SJCRH30 (cell line): ENCODE measurements at regions not wholly inside any gene's neighbourhood (a gene's known extent, or its start where the extent isn't known, plus 50 kb on each side); places are given as distances from the start of the nearest gene placed in this dataset.

ENCODE experiments used
- DNase-seq, 2 experiments: peaks; one replicate each; pipeline ENCODE4 v3.0.0-alpha.2; 2015 to 2020
- H3K27ac ChIP-seq: fragments of 250-450 bp; sonication (Bioruptor Pico); 2 replicates; pipeline ENCODE4 v1.5.1; 2020; ENCODE audit warnings: mild to moderate bottlenecking, moderate library complexity
- H3K27me3 ChIP-seq: fragments of 250-450 bp; sonication (Bioruptor Pico); 2 replicates; pipeline ENCODE4 v1.5.1; 2020; ENCODE audit warnings: mild to moderate bottlenecking, moderate library complexity
- H3K36me3 ChIP-seq: fragments of 250-450 bp; sonication (Bioruptor Pico); 2 replicates; pipeline ENCODE4 v1.5.1; 2020; ENCODE audit warnings: mild to moderate bottlenecking, moderate library complexity
- H3K4me1 ChIP-seq: fragments of 250-450 bp; sonication (Bioruptor Pico); 2 replicates; pipeline ENCODE4 v1.5.1; 2020; ENCODE audit warnings: mild to moderate bottlenecking, moderate library complexity
- H3K4me3 ChIP-seq: fragments of 250-450 bp; sonication (Bioruptor Pico); 2 replicates; pipeline ENCODE4 v1.5.1; 2020; ENCODE audit warnings: mild to moderate bottlenecking, moderate library complexity
- H3K9me3 ChIP-seq: fragments of 250-450 bp; sonication (Bioruptor Pico); replicated peaks from 2 replicates; pipeline ENCODE4 v1.5.1; 2020; ENCODE audit warnings: mild to moderate bottlenecking, moderate library complexity

DNA sequence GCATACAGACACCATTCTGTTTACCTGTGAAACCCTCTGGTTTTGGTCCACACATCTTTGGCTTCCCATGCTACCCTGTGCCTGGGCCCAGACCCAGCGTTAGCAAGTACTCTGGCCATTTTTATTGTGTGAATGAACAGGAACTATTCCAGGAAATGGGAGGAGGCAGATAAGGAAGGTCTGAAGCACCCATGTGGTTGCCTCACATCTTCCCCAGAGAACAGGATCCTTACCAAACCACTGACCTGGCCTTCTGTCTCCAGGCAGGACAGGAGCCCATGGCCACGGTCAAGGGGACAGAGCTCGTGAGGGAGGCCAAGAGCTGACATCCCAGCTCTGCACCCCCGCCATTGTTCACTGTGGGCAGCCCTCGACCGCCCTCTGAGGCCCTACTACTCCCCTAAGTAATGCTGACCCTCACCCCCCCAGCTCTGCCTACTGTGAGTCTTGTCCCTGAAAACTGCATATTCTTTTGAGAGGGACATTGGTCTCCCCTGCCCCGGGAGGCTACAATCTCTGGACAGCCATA is 97.7 kb upstream of the TP53I11 start:
- DNase-seq = no peak
- Histone ChIP-seq H3K27me3 (peaks cover 9% of the 10 kb centered on the region; the same call in 1 of the 2 replicates), H3K4me3 (no peak overlapping the region), H3K4me1 (no peaks in the 10 kb centered on the region), H3K36me3 (no peaks in the 10 kb centered on the region), H3K9me3 (no peaks in the 10 kb centered on the region), H3K27ac (no peak overlapping the region)

DNA sequence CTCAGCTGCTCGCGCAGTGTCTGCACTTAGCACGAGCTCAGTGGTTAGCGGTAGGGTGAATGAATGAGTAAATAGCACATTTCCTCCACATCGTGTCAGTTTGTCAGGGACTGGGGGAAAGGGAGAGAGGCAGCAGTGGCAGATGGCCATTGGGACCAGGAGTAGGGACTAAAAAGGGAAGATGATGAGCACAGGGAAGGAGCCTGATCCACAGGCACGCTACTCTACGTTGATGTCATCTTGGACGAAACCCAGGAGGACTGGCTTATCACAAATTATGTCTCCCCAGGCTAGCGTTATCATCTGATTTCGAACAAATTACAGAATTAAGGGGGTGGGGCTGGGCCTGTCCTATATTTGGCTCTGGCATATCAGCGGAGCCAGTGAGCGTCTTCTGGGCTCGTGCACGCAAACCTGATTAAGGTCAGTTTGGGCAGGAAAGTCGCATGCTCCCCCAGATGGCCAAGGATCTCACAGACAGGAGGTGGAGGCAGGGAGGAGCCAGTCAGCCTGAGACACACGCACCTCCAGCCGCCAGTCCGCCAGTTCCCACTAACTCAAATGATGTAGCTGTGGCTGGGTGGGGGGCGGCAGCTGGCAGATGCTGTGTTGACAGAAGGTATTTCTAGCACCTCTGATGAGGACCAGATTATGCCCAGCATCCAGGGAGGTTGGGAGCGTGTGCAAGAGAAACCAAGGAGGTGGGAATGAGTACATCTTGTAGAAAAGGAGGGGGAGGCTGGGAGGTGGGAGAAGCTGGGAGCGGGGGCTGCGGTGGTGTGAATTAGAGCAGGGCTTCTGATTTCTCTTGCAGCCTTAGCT is 97.4 kb upstream of the PRDM11 start:
- no peak for DNase-seq
- no peaks in the 10 kb centered on the region for H3K9me3 ChIP-seq
- H3K27ac ChIP-seq = no peak overlapping the region
- peaks cover 9% of the 10 kb centered on the region; the same call in 1 of the 2 replicates for H3K27me3 ChIP-seq
- H3K4me3 ChIP-seq = no peak overlapping the region
- H3K4me1 ChIP-seq = no peaks in the 10 kb centered on the region
- H3K36me3 ChIP-seq = no peaks in the 10 kb centered on the region

DNA sequence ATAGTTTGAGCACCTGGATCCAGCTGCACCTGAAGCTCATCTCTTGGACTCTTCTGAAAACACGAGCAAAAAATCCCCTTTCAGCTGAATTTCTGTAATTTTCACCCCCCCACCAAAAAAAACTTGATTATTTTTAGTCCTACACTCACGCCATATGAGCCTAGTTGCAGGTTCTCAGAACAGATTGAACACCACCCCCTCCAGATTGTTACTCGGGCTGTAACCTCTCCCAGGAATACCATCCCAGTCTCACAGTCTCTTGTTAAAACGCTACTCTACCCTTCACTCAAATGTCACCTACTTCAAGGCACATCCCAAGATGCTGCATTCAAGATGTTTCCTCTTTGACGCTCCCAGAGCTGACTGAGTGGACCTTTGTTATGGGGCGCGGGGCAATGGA is 96.3 kb upstream of the PRDM11 start:
- no peak for DNase-seq
- no peaks in the 10 kb centered on the region for H3K4me1 ChIP-seq
- no peaks in the 10 kb centered on the region for H3K9me3 ChIP-seq

DNA sequence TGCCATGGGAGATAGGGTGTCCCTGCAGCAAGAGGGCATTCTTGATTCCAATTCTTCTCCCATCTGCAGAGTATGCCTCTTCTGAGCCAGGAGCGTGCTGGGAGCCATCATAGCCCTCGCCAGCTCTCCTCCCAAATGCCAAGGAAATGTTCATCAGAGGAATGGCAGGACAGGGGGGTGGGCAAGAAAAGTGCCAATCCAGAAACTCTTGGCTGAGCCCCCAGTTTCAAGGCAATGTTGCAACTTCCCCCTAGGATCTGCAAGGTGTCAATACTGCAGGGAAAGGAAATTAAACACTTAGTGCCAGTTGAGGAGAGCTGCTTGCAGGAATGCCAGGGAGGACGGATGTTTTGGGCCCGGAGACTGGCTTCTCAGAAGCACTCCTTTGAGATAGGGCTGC is 94.8 kb upstream of the PRDM11 start:
- Histone ChIP-seq H3K9me3 (no peaks in the 10 kb centered on the region), H3K27me3 (peaks cover 6% of the 10 kb centered on the region; the same call in 1 of the 2 replicates), H3K27ac (no peak overlapping the region), H3K4me3 (no peak overlapping the region), H3K36me3 (no peaks in the 10 kb centered on the region), H3K4me1 (no peaks in the 10 kb centered on the region)
- no peak for DNase-seq

More for the DNA sequence above, 96.3 kb upstream of the PRDM11 start:
- no peaks in the 10 kb centered on the region for H3K36me3 ChIP-seq
- H3K4me3 ChIP-seq = no peak overlapping the region
- no peak overlapping the region for H3K27ac ChIP-seq
- H3K27me3 ChIP-seq = peaks cover 6% of the 10 kb centered on the region; the same call in 1 of the 2 replicates

DNA sequence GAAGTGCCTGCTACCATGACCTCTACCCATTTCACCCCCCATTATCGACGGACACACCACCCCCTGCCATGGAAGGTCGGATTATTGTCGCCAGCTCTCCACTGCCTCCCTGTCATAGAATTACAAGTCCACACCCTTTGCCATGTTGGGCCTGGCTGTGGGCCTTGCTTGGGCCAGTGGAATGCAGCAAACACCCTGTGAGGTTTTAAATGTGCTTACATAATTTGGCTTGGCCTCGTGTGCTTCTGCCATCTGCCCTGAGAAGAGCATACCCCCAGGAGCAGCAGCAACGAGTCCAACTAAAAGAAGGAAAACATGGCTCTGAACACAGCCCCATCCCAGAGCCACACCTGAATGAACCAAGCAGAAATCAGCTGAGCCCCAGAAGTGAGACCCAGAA is 94.1 kb upstream of the PRDM11 start:
- DNase-seq = no peak
- Histone ChIP-seq H3K27me3 (peaks cover 6% of the 10 kb centered on the region; the same call in 1 of the 2 replicates), H3K4me3 (no peak overlapping the region), H3K27ac (no peak overlapping the region), H3K36me3 (no peaks in the 10 kb centered on the region), H3K4me1 (no peaks in the 10 kb centered on the region), H3K9me3 (no peaks in the 10 kb centered on the region)

DNA sequence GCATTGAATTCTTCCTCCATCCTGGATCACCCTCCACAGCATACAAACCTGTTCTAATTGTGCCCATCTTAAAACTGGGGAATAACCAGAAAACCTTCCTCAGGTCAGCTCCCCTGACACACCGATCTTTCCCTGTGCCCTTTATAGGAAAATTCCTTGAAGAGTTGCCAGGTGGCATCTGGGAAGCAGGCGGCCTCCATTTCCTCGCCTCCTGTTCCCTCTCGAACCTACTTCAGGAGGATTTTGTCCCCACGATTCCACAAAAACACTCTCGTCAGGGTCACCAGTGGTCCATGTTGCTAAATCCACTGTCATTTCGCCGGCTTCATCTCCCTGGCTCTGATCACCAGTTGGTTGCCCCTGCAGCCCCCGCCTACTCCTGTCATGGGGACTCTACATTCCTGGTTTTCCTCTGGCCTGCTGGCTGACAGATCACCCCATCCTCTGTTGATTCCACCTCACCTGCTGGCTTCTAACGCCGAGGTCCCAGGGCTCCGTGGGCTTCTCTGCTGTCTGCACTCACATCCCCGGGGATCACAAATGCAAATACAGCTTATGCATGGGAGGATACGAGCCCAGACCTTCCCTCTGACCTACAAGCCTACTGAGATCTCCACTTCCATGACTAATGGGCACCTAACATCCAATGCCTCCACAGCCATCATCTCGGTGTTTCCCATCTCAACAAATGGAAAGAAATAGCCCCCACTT is 92.5 kb upstream of the PRDM11 start:
- Histone ChIP-seq H3K4me3 (no peak overlapping the region), H3K27ac (no peak overlapping the region), H3K27me3 (peaks cover 13% of the 10 kb centered on the region; the same call in 1 of the 2 replicates), H3K4me1 (no peaks in the 10 kb centered on the region), H3K36me3 (no peaks in the 10 kb centered on the region), H3K9me3 (no peaks in the 10 kb centered on the region)
- DNase-seq = no peak

DNA sequence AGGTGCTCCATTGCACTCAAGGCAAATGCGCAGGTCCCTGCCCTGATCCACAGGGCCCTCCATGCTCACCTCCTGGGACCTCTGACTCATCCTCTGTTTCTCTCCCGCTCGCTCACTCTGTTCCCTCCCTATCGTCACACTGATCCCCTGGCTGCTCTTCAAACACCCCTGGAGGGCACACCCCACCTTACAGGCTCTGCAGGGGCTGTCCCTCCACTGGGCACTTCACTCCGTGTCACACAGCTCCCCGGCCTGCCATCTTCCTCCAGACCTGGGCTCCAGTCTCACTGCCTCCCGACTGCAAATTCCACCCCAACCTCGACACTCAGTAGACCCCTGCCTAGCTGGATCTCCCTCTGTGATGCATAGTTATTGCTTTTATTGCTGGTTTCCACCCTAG is 91.5 kb upstream of the PRDM11 start:
- peaks cover 14% of the 10 kb centered on the region for H3K27me3 ChIP-seq
- H3K27ac ChIP-seq = no peak overlapping the region
- H3K4me3 ChIP-seq = no peak overlapping the region
- H3K36me3 ChIP-seq = no peaks in the 10 kb centered on the region
- no peak for DNase-seq
- H3K4me1 ChIP-seq = no peaks in the 10 kb centered on the region
- no peaks in the 10 kb centered on the region for H3K9me3 ChIP-seq

DNA sequence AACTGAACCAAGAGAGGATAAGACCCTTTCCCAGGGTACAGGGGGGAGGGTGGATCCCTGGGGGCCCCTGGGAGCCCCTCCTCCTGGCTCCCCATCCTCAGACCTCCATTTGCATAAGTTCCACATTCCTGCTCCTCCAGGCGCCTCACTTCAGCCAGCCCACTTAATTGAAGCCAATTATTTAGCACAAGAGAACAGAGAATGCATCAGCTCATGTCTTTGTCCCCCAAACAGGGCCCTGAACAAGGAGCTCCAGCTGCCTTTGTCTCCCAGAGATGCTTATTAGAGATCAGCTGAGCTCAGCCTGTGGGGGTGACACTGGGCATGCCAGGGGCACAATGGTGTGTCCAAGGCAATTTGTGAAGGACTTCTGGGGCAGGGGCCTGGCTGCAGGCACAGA is 89.9 kb upstream of the PRDM11 start:
- H3K27me3 ChIP-seq = peaks cover 19% of the 10 kb centered on the region
- DNase-seq = no peak
- H3K4me1 ChIP-seq = no peaks in the 10 kb centered on the region
- no peak overlapping the region for H3K4me3 ChIP-seq
- no peaks in the 10 kb centered on the region for H3K36me3 ChIP-seq
- no peaks in the 10 kb centered on the region for H3K9me3 ChIP-seq
- no peak overlapping the region for H3K27ac ChIP-seq

DNA sequence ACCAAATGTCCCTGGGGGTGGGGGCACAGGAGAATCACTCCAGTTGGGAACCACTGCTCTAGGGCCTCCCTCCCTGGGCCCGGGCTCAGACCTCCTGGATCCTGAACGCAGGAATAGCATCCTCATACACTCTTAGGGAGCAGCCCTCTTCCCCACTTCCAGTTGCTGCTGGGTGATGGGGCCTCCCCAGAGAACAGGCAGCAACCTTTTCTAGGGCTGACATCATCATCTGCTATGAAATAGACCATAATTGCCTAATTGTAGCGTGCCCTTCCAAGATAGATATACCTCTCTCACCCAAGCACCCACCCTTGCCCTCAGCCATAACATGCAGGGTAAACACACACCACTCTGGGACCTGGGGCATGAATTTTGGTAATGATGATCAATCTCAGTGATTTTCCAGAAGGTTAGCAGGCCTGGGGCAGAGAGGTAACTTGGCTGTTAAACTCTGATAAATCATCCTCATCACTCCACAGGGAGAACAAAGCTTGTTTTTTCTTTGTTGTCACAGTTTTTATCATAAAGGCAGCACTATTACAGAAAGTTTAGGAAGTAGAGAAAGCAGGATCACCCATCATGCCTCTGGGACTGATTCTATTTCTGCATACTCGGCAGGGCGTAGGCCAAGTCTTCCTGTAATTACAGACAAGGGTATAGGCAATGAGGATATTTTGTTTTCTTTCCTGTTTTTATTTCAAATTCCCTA is 88.3 kb upstream of the PRDM11 start:
- no peaks in the 10 kb centered on the region for H3K36me3 ChIP-seq
- no peak overlapping the region for H3K27ac ChIP-seq
- H3K4me3 ChIP-seq = no peak overlapping the region
- H3K4me1 ChIP-seq = no peaks in the 10 kb centered on the region
- H3K27me3 ChIP-seq = peaks cover 14% of the 10 kb centered on the region
- no peak for DNase-seq
- H3K9me3 ChIP-seq = peaks cover 2% of the 10 kb centered on the region; the same call in 1 of the 2 replicates

DNA sequence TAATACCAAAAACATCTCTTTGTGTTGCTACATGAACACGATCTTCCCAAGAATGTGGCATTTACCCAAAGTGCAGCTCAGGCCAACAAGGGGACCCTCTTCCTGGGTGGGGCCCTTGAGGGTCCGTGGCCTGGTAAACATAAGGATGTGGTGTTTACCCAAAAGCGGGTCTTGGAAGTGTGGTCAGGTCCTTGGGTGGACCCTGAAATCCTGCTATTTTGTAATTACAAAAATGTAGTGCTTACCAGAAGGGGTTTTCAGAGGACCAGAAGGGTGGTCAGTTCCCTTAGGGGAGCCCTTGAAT is 87.8 kb upstream of the PRDM11 start:
- Histone ChIP-seq H3K27ac (no peak overlapping the region), H3K9me3 (peaks cover 2% of the 10 kb centered on the region; the same call in 1 of the 2 replicates), H3K4me1 (no peaks in the 10 kb centered on the region), H3K36me3 (no peaks in the 10 kb centered on the region), H3K27me3 (peaks cover 14% of the 10 kb centered on the region), H3K4me3 (no peak overlapping the region)
- DNase-seq = no peak

DNA sequence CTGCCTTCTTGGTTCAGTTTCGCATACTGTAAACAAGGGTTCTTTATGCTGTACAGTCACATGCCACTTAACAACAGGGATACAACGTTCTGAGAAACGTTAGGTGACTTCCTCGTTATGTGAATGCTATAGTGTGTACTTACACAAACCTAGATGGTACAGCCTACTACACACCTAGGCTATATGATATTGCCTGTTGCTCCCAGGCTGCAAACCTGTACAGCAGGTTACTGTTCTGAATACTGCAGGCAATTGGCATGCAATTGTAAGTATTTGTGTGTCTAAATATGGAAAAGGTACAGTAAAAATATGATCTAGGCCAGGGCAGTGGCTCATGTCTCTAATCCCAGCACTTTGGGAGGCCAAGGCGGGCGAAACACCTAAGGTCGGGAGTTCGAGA is 85.7 kb upstream of the PRDM11 start:
- H3K4me3 ChIP-seq = no peak overlapping the region
- H3K27ac ChIP-seq = no peak overlapping the region
- H3K36me3 ChIP-seq = no peaks in the 10 kb centered on the region
- H3K9me3 ChIP-seq = peaks cover 2% of the 10 kb centered on the region; the same call in 1 of the 2 replicates
- no peak for DNase-seq
- H3K27me3 ChIP-seq = peaks cover 17% of the 10 kb centered on the region
- no peaks in the 10 kb centered on the region for H3K4me1 ChIP-seq

DNA sequence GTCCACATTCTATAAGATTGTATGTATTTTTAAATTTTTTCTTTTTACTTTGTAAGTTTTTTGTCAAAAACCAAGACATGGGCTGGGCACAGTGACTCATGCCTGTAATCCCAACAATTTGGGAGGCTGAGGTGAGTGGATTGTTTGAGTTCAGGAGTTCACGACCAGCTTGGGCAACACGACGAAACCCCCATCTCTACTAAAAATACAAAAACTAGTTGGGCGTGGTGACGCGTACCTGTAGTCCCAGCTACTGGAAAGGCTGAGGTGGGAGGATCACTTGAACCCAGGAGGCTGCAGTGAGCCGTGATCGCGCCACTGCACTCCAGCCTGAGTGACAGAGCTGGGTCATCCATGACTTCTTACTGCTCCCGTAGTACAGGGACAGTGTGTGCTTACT is 84.8 kb upstream of the PRDM11 start:
- Histone ChIP-seq H3K4me1 (no peaks in the 10 kb centered on the region), H3K27ac (no peak overlapping the region), H3K4me3 (no peak overlapping the region), H3K9me3 (peaks cover 5% of the 10 kb centered on the region; the same call in 1 of the 2 replicates), H3K27me3 (peaks cover 17% of the 10 kb centered on the region), H3K36me3 (no peaks in the 10 kb centered on the region)
- no peak for DNase-seq

DNA sequence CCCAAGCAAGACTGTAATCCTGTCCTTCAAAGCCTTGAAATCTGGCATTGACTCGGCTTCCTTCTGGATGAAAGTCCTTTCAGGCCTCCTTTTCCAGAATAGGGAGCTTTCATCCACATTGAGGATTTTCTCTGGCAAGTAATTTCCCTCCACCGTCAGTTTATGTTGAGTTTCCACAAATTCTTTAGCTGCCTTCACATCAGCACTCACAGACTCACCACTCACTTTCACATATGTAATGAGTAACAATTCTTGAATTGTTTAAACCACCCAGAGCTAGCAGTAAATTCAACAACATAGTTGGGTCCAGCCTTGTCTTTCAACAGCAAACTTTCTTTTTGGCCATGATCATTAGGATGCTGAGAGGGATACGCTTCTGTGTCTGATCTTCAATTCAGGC is 84.3 kb upstream of the PRDM11 start:
- peaks cover 5% of the 10 kb centered on the region; the same call in 1 of the 2 replicates for H3K9me3 ChIP-seq
- no peaks in the 10 kb centered on the region for H3K4me1 ChIP-seq
- peaks cover 17% of the 10 kb centered on the region for H3K27me3 ChIP-seq
- H3K36me3 ChIP-seq = no peaks in the 10 kb centered on the region
- H3K4me3 ChIP-seq = no peak overlapping the region
- no peak for DNase-seq
- no peak overlapping the region for H3K27ac ChIP-seq

DNA sequence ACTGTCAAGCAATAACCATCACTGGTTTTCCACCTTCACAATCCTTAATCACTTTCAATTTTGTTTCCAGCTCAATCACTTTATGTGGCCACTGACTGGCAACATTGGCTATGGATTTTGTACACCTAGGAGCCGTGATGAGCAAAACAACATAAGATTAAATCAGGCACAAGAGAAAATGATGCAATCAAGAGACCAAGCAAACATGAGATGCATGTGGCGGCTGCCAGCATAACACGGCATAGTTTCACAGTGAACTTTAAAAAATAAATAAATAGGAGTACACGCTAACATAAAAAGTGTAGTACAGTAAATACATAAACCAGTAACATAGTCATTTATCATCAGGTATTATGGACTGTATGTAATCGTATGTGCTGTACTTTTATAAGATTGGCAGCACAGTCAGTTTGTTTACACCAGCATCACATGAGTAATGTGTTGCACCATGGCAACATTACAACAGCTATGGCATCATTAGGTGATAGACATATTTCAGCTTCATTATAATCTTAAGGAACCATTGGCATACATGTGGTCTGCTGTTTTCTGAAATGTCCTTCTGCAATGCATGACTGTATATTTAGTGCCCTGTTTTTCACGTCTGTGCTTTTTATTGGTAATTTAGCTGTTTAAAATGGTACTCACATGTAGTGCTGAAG is 83.3 kb upstream of the PRDM11 start:
- no peaks in the 10 kb centered on the region for H3K4me1 ChIP-seq
- no peaks in the 10 kb centered on the region for H3K36me3 ChIP-seq
- peaks cover 19% of the 10 kb centered on the region for H3K27me3 ChIP-seq
- no peak overlapping the region for H3K4me3 ChIP-seq
- H3K27ac ChIP-seq = no peak overlapping the region
- no peak for DNase-seq
- H3K9me3 ChIP-seq = peaks cover 5% of the 10 kb centered on the region; the same call in 1 of the 2 replicates
